GM23338 (cell line): ENCODE measurements at regions not wholly inside any gene's neighbourhood (a gene's known extent, or its start where the extent isn't known, plus 50 kb on each side); places are given as distances from the start of the nearest gene placed in this dataset.

ENCODE experiments used
- ATAC-seq: fragments of 200-7000 bp; cut with Tn5 transposase; 3 replicates; pipeline ENCODE4 v1.9.1; 2020
- DNase-seq: peaks from one replicate; pipeline ENCODE4 v3.0.0-alpha.2; 2015; ENCODE audit warnings: low spot score
- H2AFZ ChIP-seq: fragments of 200-600 bp; sonication (generic); 2 replicates; pipeline ENCODE4 v1.8.0; 2016; ENCODE audit warnings: antibody characterized with exemption, mild to moderate bottlenecking, moderate library complexity
- H3F3A ChIP-seq: fragments of 200-600 bp; sonication (generic); replicated peaks from 2 replicates; pipeline ENCODE4 v1.8.0; 2017; ENCODE audit warnings: antibody characterized with exemption, mixed run types, low read depth
- H3K27ac ChIP-seq: fragments of 200-600 bp; sonication (generic); 2 replicates; pipeline ENCODE4 v1.6.1; 2016; ENCODE audit warnings: low read depth
- H3K27me3 ChIP-seq: fragments of 200-600 bp; sonication (generic); 2 replicates; pipeline ENCODE4 v1.8.0; 2016; ENCODE audit warnings: mild to moderate bottlenecking, mixed run types, moderate library complexity; ENCODE audit not compliant: insufficient read depth
- H3K36me3 ChIP-seq: fragments of 200-600 bp; sonication (generic); 2 replicates; pipeline ENCODE4 v1.8.0; 2016; ENCODE audit warnings: mild to moderate bottlenecking; ENCODE audit not compliant: insufficient read depth
- H3K4me1 ChIP-seq: fragments of 200-600 bp; sonication (generic); 2 replicates; pipeline ENCODE4 v1.8.0; 2016; ENCODE audit warnings: mild to moderate bottlenecking, moderate library complexity; ENCODE audit not compliant: insufficient read depth
- H3K4me2 ChIP-seq: fragments of 200-600 bp; sonication (generic); 2 replicates; pipeline ENCODE4 v1.7.1; 2017; ENCODE audit warnings: mixed run types
- H3K4me3 ChIP-seq: fragments of 200-600 bp; sonication (generic); 2 replicates; pipeline ENCODE4 v1.6.1; 2016; ENCODE audit warnings: mixed run types
- H3K79me2 ChIP-seq: fragments of 200-600 bp; sonication (generic); replicated peaks from 2 replicates; pipeline ENCODE4 v1.8.0; 2017; ENCODE audit warnings: mild to moderate bottlenecking; ENCODE audit not compliant: insufficient read depth
- H3K9me2 ChIP-seq: fragments of 200-600 bp; sonication (generic); 2 replicates; pipeline ENCODE4 v1.8.0; 2017; ENCODE audit not compliant: insufficient read depth
- H4K20me1 ChIP-seq: fragments of 200-600 bp; sonication (generic); replicated peaks from 2 replicates; pipeline ENCODE4 v1.8.0; 2017; ENCODE audit warnings: mild to moderate bottlenecking; ENCODE audit not compliant: insufficient read depth
- H3K27ac Mint-ChIP-seq: 2 replicates; pipeline ENCODE4 v1.8.0; 2020; ENCODE audit warnings: inconsistent platforms, mild to moderate bottlenecking, moderate library complexity, mixed read lengths
- H3K27me3 Mint-ChIP-seq: 3 replicates; pipeline ENCODE4 v1.8.0; 2022; ENCODE audit warnings: low read depth, mild to moderate bottlenecking, moderate library complexity, mixed read lengths, inconsistent platforms; ENCODE audit not compliant: insufficient read depth, poor library complexity
- H3K36me3 Mint-ChIP-seq: 3 replicates; pipeline ENCODE4 v1.8.0; 2021; ENCODE audit warnings: low read depth, mild to moderate bottlenecking, inconsistent platforms, moderate library complexity, mixed read lengths
- H3K4me1 Mint-ChIP-seq: 3 replicates; pipeline ENCODE4 v1.8.0; 2020; ENCODE audit warnings: mild to moderate bottlenecking, inconsistent platforms, mixed read lengths
- H3K4me3 Mint-ChIP-seq: 3 replicates; pipeline ENCODE4 v1.8.0; 2021; ENCODE audit warnings: moderate library complexity, mild to moderate bottlenecking, inconsistent platforms, mixed read lengths
- H3K9me3 Mint-ChIP-seq: 3 replicates; pipeline ENCODE4 v1.8.0; 2020; ENCODE audit warnings: moderate library complexity, mild to moderate bottlenecking, inconsistent platforms, mixed read lengths
- EZH2phosphoT487 ChIP-seq: fragments of 200-600 bp; sonication (generic); IDR thresholded peaks from one replicate; pipeline ENCODE4 v1.8.1; 2018; ENCODE audit warnings: antibody characterized with exemption; ENCODE audit not compliant: unreplicated experiment
- JUNB ChIP-seq: IDR thresholded peaks from one replicate; pipeline ENCODE4 v1.6.1; 2016; ENCODE audit warnings: antibody characterized with exemption; ENCODE audit not compliant: unreplicated experiment
- POLR2AphosphoS5 ChIP-seq: IDR thresholded peaks from 2 replicates; pipeline ENCODE4 v1.6.1; 2016; ENCODE audit warnings: antibody characterized with exemption, low read depth
- STAT1 ChIP-seq: IDR thresholded peaks from one replicate; pipeline ENCODE4 v1.6.1; 2016; ENCODE audit warnings: antibody characterized with exemption; ENCODE audit not compliant: unreplicated experiment
- ZNF114 ChIP-seq: fragments of 250-450 bp; sonication (Bioruptor Pico); IDR thresholded peaks from 2 replicates; pipeline ENCODE4 v1.5.0; 2020; ENCODE audit warnings: mild to moderate bottlenecking, moderate library complexity
- ZNF331 ChIP-seq: fragments of 250-450 bp; sonication (Bioruptor Pico); IDR thresholded peaks from 2 replicates; pipeline ENCODE4 v1.5.0; 2020; ENCODE audit warnings: low read depth, mild to moderate bottlenecking, moderate library complexity
- TF ChIP-seq, protein P1 (sequence below), 2 experiments: fragments of 200-600 bp in 1 of 2; sonication (generic) in 1 of 2; conservative IDR thresholded peaks; 2 replicates each; pipeline versions ENCODE4 v1.5.1 to v1.6.1; 2016 to 2017; ENCODE audit warnings: antibody characterized with exemption in 2 of 2, low read depth in 2 of 2, mild to moderate bottlenecking in 2 of 2, moderate library complexity in 1 of 2
- TF ChIP-seq, protein P2 (sequence below): IDR thresholded peaks from one replicate; pipeline ENCODE4 v1.6.1; 2018; ENCODE audit warnings: antibody characterized with exemption; ENCODE audit not compliant: unreplicated experiment
- TF ChIP-seq, protein P3 (sequence below): IDR thresholded peaks from 2 replicates; pipeline ENCODE4 v1.6.1; 2016; ENCODE audit warnings: antibody characterized with exemption
- TF ChIP-seq, protein P4 (sequence below): fragments of 250-450 bp; sonication (Bioruptor Pico); IDR thresholded peaks from 2 replicates; pipeline ENCODE4 v1.5.0; 2020; ENCODE audit warnings: mild to moderate bottlenecking, moderate library complexity

DNA sequence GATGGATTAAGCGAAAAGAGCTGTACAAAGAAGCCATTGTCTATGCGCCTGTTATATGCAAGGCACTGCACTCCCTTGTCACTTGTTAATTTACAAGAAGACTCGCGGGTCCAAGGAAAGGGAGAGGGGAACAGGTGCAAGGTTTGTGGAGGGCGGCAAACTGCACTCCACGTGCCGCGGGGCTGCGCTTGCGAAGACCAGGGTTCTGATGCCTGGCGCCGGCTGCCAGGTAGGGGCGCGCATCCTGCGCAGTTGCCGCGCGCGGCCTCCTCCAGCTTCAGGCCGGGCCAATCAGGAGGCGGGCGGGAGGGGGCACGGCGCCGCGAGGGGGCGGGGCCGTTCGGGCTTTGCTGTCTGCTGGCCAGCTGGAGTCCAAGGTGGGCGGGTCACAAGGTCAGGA, 140.6 kb upstream of the PALS2 start (continued):
- TF ChIP-seq, protein P1, sequence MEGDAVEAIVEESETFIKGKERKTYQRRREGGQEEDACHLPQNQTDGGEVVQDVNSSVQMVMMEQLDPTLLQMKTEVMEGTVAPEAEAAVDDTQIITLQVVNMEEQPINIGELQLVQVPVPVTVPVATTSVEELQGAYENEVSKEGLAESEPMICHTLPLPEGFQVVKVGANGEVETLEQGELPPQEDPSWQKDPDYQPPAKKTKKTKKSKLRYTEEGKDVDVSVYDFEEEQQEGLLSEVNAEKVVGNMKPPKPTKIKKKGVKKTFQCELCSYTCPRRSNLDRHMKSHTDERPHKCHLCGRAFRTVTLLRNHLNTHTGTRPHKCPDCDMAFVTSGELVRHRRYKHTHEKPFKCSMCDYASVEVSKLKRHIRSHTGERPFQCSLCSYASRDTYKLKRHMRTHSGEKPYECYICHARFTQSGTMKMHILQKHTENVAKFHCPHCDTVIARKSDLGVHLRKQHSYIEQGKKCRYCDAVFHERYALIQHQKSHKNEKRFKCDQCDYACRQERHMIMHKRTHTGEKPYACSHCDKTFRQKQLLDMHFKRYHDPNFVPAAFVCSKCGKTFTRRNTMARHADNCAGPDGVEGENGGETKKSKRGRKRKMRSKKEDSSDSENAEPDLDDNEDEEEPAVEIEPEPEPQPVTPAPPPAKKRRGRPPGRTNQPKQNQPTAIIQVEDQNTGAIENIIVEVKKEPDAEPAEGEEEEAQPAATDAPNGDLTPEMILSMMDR (conservative IDR thresholded peaks at IDR 0.05; ENCODE audit: low read depth in 2 of 2): no peak
- TF ChIP-seq EZH2phosphoT487: no peak

DNA sequence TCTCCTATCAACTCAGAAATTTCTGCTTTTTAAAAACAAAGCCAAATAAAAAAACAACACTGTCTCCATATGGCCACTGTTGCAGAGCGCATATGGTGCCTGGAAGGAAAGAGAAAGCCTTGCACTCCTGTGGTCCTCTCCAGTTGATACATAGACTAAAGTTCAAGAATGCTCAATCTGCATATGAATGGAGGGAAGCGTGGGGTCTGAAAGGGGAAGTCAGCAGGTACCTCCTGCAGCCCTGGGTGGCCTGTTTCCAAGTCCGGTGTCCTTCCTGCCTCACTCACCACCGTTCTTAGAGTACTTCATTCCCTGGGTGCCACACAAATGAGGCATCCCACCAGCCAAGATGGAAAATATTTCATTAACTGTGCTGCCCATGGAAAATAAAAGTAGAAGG, 138.3 kb upstream of the PALS2 start:
- Histone ChIP-seq H3K4me2 (peak overlapping the region; percentile 68), H3K36me3 (no peaks in the 10 kb centered on the region), H3K27me3 (no peaks in the 10 kb centered on the region), H2AFZ (no peak overlapping the region), H3K79me2 (no peaks in the 10 kb centered on the region), H3K9me2 (no peaks in the 10 kb centered on the region), H4K20me1 (no peaks in the 10 kb centered on the region), H3F3A (0 out of 2 replicates have a peak, but pooled peaks cover 7% of the 10 kb centered on the region), H3K4me1 (peaks cover 42% of the 10 kb centered on the region), H3K27ac (peak overlapping the region; percentile 76), H3K4me3 (peak overlapping the region; percentile 26; the same call in 1 of the 2 replicates)
- ATAC-seq: peak; percentile 93
- Mint-ChIP-seq H3K9me3 (peaks cover 23% of the 10 kb centered on the region), H3K4me3 (peak overlapping the region; percentile 33; the same call in 2 of the 3 replicates), H3K27me3 (peaks cover 10% of the 10 kb centered on the region), H3K27ac (peak overlapping the region; percentile 45), H3K4me1 (peaks cover 45% of the 10 kb centered on the region), H3K36me3 (peaks cover 26% of the 10 kb centered on the region)
- DNase-seq: peak; percentile 95
- TF ChIP-seq EZH2phosphoT487 (no peak), POLR2AphosphoS5 (peak; percentile 48; the same call in 1 of the 2 replicates), STAT1 (no peak), ZNF331 (CRISPR knock-in tag) (no peak), ZNF114 (CRISPR knock-in tag) (peak; percentile 93), JUNB (no peak)
- TF ChIP-seq, protein P2, sequence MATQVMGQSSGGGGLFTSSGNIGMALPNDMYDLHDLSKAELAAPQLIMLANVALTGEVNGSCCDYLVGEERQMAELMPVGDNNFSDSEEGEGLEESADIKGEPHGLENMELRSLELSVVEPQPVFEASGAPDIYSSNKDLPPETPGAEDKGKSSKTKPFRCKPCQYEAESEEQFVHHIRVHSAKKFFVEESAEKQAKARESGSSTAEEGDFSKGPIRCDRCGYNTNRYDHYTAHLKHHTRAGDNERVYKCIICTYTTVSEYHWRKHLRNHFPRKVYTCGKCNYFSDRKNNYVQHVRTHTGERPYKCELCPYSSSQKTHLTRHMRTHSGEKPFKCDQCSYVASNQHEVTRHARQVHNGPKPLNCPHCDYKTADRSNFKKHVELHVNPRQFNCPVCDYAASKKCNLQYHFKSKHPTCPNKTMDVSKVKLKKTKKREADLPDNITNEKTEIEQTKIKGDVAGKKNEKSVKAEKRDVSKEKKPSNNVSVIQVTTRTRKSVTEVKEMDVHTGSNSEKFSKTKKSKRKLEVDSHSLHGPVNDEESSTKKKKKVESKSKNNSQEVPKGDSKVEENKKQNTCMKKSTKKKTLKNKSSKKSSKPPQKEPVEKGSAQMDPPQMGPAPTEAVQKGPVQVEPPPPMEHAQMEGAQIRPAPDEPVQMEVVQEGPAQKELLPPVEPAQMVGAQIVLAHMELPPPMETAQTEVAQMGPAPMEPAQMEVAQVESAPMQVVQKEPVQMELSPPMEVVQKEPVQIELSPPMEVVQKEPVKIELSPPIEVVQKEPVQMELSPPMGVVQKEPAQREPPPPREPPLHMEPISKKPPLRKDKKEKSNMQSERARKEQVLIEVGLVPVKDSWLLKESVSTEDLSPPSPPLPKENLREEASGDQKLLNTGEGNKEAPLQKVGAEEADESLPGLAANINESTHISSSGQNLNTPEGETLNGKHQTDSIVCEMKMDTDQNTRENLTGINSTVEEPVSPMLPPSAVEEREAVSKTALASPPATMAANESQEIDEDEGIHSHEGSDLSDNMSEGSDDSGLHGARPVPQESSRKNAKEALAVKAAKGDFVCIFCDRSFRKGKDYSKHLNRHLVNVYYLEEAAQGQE: no peak
- TF ChIP-seq, protein P3, sequence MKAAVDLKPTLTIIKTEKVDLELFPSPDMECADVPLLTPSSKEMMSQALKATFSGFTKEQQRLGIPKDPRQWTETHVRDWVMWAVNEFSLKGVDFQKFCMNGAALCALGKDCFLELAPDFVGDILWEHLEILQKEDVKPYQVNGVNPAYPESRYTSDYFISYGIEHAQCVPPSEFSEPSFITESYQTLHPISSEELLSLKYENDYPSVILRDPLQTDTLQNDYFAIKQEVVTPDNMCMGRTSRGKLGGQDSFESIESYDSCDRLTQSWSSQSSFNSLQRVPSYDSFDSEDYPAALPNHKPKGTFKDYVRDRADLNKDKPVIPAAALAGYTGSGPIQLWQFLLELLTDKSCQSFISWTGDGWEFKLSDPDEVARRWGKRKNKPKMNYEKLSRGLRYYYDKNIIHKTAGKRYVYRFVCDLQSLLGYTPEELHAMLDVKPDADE: peak; percentile 81
- TF ChIP-seq, protein P1 (conservative IDR thresholded peaks at IDR 0.05; ENCODE audit: low read depth in 2 of 2): no peak
- TF ChIP-seq, protein P4, sequence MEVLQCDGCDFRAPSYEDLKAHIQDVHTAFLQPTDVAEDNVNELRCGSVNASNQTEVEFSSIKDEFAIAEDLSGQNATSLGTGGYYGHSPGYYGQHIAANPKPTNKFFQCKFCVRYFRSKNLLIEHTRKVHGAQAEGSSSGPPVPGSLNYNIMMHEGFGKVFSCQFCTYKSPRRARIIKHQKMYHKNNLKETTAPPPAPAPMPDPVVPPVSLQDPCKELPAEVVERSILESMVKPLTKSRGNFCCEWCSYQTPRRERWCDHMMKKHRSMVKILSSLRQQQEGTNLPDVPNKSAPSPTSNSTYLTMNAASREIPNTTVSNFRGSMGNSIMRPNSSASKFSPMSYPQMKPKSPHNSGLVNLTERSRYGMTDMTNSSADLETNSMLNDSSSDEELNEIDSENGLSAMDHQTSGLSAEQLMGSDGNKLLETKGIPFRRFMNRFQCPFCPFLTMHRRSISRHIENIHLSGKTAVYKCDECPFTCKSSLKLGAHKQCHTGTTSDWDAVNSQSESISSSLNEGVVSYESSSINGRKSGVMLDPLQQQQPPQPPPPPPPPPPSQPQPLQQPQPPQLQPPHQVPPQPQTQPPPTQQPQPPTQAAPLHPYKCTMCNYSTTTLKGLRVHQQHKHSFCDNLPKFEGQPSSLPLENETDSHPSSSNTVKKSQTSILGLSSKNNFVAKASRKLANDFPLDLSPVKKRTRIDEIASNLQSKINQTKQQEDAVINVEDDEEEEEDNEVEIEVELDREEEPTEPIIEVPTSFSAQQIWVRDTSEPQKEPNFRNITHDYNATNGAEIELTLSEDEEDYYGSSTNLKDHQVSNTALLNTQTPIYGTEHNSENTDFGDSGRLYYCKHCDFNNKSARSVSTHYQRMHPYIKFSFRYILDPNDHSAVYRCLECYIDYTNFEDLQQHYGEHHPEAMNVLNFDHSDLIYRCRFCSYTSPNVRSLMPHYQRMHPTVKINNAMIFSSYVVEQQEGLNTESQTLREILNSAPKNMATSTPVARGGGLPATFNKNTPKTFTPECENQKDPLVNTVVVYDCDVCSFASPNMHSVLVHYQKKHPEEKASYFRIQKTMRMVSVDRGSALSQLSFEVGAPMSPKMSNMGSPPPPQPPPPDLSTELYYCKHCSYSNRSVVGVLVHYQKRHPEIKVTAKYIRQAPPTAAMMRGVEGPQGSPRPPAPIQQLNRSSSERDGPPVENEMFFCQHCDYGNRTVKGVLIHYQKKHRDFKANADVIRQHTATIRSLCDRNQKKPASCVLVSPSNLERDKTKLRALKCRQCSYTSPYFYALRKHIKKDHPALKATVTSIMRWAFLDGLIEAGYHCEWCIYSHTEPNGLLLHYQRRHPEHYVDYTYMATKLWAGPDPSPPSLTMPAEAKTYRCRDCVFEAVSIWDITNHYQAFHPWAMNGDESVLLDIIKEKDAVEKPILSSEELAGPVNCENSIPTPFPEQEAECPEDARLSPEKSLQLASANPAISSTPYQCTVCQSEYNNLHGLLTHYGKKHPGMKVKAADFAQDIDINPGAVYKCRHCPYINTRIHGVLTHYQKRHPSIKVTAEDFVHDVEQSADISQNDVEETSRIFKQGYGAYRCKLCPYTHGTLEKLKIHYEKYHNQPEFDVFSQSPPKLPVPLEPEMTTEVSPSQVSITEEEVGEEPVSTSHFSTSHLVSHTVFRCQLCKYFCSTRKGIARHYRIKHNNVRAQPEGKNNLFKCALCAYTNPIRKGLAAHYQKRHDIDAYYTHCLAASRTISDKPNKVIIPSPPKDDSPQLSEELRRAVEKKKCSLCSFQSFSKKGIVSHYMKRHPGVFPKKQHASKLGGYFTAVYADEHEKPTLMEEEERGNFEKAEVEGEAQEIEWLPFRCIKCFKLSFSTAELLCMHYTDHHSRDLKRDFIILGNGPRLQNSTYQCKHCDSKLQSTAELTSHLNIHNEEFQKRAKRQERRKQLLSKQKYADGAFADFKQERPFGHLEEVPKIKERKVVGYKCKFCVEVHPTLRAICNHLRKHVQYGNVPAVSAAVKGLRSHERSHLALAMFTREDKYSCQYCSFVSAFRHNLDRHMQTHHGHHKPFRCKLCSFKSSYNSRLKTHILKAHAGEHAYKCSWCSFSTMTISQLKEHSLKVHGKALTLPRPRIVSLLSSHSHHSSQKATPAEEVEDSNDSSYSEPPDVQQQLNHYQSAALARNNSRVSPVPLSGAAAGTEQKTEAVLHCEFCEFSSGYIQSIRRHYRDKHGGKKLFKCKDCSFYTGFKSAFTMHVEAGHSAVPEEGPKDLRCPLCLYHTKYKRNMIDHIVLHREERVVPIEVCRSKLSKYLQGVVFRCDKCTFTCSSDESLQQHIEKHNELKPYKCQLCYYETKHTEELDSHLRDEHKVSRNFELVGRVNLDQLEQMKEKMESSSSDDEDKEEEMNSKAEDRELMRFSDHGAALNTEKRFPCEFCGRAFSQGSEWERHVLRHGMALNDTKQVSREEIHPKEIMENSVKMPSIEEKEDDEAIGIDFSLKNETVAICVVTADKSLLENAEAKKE (CRISPR knock-in tag): peak; percentile 99
